Neural crest cell (in vitro differentiated cells): ENCODE measurements at regions not wholly inside any gene's neighbourhood (a gene's known extent, or its start where the extent isn't known, plus 50 kb on each side); places are given as distances from the start of the nearest gene placed in this dataset.

ENCODE experiments used
- DNase-seq: peaks from one replicate; pipeline ENCODE4 v3.0.0; 2021; ENCODE audit warnings: low read depth, mixed read lengths, low spot score
- H3K27ac Mint-ChIP-seq: one replicate; pipeline ENCODE4 v1.8.0; 2021; ENCODE audit warnings: mild to moderate bottlenecking, mixed read lengths; ENCODE audit not compliant: unreplicated experiment
- H3K27me3 Mint-ChIP-seq: 2 replicates; pipeline ENCODE4 v1.8.0; 2021; ENCODE audit warnings: low read depth, mild to moderate bottlenecking, mixed read lengths
- H3K36me3 Mint-ChIP-seq: 2 replicates; pipeline ENCODE4 v1.8.0; 2021; ENCODE audit warnings: low read depth, mild to moderate bottlenecking, mixed read lengths
- H3K4me1 Mint-ChIP-seq: 2 replicates; pipeline ENCODE4 v1.8.0; 2021; ENCODE audit warnings: mixed read lengths
- H3K4me3 Mint-ChIP-seq: one replicate; pipeline ENCODE4 v1.8.0; 2021; ENCODE audit warnings: mild to moderate bottlenecking, mixed read lengths
- H3K9me3 Mint-ChIP-seq: 2 replicates; pipeline ENCODE4 v1.8.0; 2021; ENCODE audit warnings: mixed read lengths
- TF ChIP-seq, protein P1 (sequence below): fragments of 200-600 bp; sonication (generic); conservative IDR thresholded peaks from 2 replicates; pipeline ENCODE4 v1.5.0; 2021; ENCODE audit warnings: antibody characterized with exemption, mild to moderate bottlenecking

DNA sequence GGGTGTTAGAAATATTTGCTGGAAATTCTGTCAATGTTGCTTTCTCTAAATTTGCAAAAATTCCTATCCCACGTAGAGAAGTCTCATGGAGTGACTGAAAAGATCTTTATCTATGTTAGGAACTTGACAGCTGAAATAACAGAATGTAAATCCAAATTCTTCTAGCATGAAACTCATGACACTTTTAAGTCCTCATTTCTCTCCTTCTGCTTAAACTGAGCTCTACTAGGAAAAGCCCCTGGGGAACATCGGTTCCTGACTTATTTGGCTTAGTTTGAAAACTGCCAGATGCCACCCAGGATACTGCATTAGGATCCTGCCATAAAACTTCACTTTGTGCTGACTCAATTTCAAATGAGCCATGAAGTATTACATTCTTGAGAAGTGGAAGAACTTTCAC, 426.0 kb downstream of the GALC start:
- Mint-ChIP-seq H3K27ac (no peak overlapping the region), H3K36me3 (peaks cover 2% of the 10 kb centered on the region), H3K9me3 (peaks cover 7% of the 10 kb centered on the region), H3K4me3 (no peak overlapping the region), H3K27me3 (no peaks in the 10 kb centered on the region), H3K4me1 (no peaks in the 10 kb centered on the region)
- TF ChIP-seq, protein P1, sequence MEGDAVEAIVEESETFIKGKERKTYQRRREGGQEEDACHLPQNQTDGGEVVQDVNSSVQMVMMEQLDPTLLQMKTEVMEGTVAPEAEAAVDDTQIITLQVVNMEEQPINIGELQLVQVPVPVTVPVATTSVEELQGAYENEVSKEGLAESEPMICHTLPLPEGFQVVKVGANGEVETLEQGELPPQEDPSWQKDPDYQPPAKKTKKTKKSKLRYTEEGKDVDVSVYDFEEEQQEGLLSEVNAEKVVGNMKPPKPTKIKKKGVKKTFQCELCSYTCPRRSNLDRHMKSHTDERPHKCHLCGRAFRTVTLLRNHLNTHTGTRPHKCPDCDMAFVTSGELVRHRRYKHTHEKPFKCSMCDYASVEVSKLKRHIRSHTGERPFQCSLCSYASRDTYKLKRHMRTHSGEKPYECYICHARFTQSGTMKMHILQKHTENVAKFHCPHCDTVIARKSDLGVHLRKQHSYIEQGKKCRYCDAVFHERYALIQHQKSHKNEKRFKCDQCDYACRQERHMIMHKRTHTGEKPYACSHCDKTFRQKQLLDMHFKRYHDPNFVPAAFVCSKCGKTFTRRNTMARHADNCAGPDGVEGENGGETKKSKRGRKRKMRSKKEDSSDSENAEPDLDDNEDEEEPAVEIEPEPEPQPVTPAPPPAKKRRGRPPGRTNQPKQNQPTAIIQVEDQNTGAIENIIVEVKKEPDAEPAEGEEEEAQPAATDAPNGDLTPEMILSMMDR, result no peak
- no peak for DNase-seq

DNA sequence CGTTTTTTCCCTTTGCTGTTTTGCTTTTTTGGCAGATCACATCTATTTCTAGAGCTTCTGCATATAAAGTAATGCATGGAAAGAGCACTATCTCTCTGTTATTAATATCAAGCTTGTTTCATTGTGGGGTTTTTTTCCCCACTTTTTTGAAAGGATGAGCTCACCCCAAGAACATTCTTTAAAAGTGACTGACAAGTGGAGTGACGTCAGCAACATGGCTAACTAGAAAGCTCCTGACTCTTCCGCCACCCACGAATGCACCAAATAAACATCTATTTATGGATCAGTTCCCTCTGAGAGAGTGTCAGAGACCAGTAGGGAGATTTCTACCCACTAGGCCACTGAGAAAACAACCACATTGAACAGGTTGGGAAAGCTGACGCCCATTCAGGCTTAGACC, 445.4 kb downstream of the GALC start:
- Mint-ChIP-seq H3K27ac (no peak overlapping the region), H3K27me3 (peaks cover 3% of the 10 kb centered on the region), H3K4me1 (no peaks in the 10 kb centered on the region), H3K9me3 (peaks cover 10% of the 10 kb centered on the region), H3K36me3 (peaks cover 5% of the 10 kb centered on the region), H3K4me3 (no peak overlapping the region)
- TF ChIP-seq, protein P1, result no peak
- no peak for DNase-seq

DNA sequence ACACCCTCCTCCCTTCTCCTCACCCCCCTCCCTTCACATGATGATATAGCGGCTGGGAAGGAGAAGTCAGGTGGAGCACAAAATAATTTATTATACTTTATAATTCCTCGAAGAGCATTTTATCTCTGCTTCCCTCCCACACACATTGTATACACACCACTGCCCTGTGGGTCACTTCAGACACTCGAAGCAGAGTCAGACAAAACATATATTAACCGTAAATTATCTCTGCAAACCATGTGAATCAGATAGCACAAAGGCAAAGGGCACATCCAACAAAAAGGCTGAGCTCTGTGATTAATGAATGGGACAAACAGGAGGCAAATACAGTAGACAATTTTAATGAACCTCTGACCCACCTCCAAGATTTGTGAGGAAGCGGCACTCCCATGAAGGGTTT, 450.7 kb downstream of the GALC start:
- Mint-ChIP-seq H3K4me3 (no peak overlapping the region), H3K36me3 (no peaks in the 10 kb centered on the region), H3K9me3 (peaks cover 7% of the 10 kb centered on the region), H3K27me3 (peaks cover 14% of the 10 kb centered on the region), H3K4me1 (no peaks in the 10 kb centered on the region), H3K27ac (no peak overlapping the region)
- TF ChIP-seq, protein P1, result no peak
- DNase-seq, result no peak

DNA sequence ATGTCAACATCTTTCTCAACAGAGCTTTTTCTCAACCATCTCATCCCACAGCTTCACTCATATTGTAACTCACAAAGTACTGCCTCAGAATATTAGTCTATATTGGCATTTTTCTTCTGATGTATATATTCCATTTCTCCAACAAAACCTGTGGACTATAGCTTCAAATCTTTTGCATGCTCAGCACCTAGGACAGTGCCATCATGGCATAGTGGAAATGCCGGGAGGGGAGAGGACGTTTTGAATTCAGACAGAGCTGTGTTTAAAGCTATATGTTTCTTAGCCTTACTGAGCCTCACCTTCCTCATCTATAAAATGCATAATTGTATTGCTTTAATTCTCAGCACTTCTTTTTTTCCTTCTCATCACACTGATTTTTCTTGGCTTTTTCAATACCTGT, 452.6 kb downstream of the GALC start:
- TF ChIP-seq, protein P1, result no peak
- Mint-ChIP-seq H3K4me1 (no peaks in the 10 kb centered on the region), H3K27ac (no peak overlapping the region), H3K27me3 (peaks cover 11% of the 10 kb centered on the region), H3K9me3 (peaks cover 7% of the 10 kb centered on the region), H3K4me3 (no peak overlapping the region), H3K36me3 (no peaks in the 10 kb centered on the region)
- DNase-seq, result no peak

DNA sequence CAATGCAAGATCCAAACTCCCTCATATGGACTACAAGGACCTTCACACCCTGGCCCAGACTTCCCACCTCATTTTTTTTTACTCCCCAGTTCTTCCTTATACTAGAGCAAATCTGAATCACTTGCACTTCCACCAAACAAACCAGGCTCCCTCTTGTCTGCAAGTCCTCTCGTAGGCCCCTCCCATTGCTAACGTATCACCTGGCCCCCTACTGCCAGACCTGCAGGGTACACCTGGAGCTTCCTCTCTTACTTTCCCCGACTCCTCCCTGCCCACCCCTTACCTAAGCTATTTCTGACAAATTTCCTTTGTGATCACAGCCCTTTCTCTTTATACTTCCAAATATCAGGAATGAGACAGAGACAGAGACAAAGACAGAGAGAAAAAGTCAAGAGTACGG, 463.9 kb downstream of the GALC start:
- no peaks in the 10 kb centered on the region for H3K9me3 Mint-ChIP-seq
- H3K4me1 Mint-ChIP-seq, result no peaks in the 10 kb centered on the region
- H3K36me3 Mint-ChIP-seq, result no peaks in the 10 kb centered on the region
- DNase-seq, result no peak
- no peak overlapping the region for H3K4me3 Mint-ChIP-seq
- no peak overlapping the region for H3K27ac Mint-ChIP-seq
- peaks cover 10% of the 10 kb centered on the region for H3K27me3 Mint-ChIP-seq
- TF ChIP-seq, protein P1, result no peak

DNA sequence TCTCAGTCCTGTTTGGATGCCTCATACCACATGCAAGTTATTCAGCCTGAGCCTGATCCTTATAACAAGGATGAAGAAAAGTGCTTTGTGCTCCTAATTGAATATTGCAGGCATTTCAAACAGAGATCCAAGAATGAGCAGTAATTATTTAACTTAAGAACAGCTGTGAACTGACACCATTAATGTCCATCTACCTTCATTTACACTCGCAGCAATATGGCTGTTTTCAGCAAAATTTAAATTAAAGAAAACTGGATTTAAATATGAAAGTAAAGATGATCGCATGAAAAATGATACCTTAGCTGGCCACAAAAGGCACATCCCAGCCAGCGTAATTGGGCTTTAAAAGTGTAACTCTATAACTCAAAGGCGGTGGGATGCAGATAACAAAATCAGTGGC, 466.3 kb downstream of the GALC start:
- Mint-ChIP-seq H3K9me3 (no peaks in the 10 kb centered on the region), H3K36me3 (no peaks in the 10 kb centered on the region), H3K4me3 (no peak overlapping the region), H3K27ac (no peak overlapping the region), H3K4me1 (no peaks in the 10 kb centered on the region), H3K27me3 (peaks cover 11% of the 10 kb centered on the region)
- no peak for DNase-seq
- TF ChIP-seq, protein P1, result no peak
